BLaER1 (cell line): ENCODE measurements at regions not wholly inside any gene's neighbourhood (a gene's known extent, or its start where the extent isn't known, plus 50 kb on each side); places are given as distances from the start of the nearest gene placed in this dataset.

Source experiments
- H3K27ac ChIP-seq: shearing (Covaris generic); formaldehyde crosslinking; 2 replicates; pipeline ENCODE4 v1.8.1; 2022
- H3K27me3 ChIP-seq: shearing (Covaris generic); formaldehyde crosslinking; 2 replicates; pipeline ENCODE4 v1.8.1; 2022
- H3K36me3 ChIP-seq: shearing (Covaris generic); formaldehyde crosslinking; 2 replicates; pipeline ENCODE4 v1.8.1; 2022
- H3K4me1 ChIP-seq: shearing (Covaris generic); formaldehyde crosslinking; 2 replicates; pipeline ENCODE4 v1.8.1; 2022
- H3K4me2 ChIP-seq: shearing (Covaris generic); formaldehyde crosslinking; 2 replicates; pipeline ENCODE4 v1.8.1; 2022
- H3K4me3 ChIP-seq: shearing (Covaris generic); formaldehyde crosslinking; 2 replicates; pipeline ENCODE4 v1.8.1; 2022
- H3K9ac ChIP-seq: shearing (Covaris generic); formaldehyde crosslinking; 2 replicates; pipeline ENCODE4 v1.8.1; 2022
- H3K9me3 ChIP-seq: shearing (Covaris generic); formaldehyde crosslinking; 2 replicates; pipeline ENCODE4 v1.8.1; 2022
- H4K20me1 ChIP-seq: shearing (Covaris generic); formaldehyde crosslinking; 2 replicates; pipeline ENCODE4 v1.8.1; 2022
- Cebpa-rat ChIP-seq: shearing (Covaris generic); IDR thresholded peaks from 2 replicates; pipeline ENCODE4 v1.8.1; 2022

GRCh38 chrX:115399306-115399705 is 109.8 kb downstream of the LUZP4 start:
- no peaks in the 10 kb centered on the region for H4K20me1 ChIP-seq
- no peaks in the 10 kb centered on the region for H3K36me3 ChIP-seq
- no peak for TF ChIP-seq Cebpa-rat
- H3K9ac ChIP-seq, result no peak overlapping the region
- no peak overlapping the region for H3K4me3 ChIP-seq
- no peak overlapping the region for H3K4me2 ChIP-seq
- no peak overlapping the region for H3K27ac ChIP-seq
- no peaks in the 10 kb centered on the region; the same call in 1 of the 2 replicates for H3K9me3 ChIP-seq
- H3K4me1 ChIP-seq, result no peaks in the 10 kb centered on the region
- H3K27me3 ChIP-seq, result peaks cover 65% of the 10 kb centered on the region

- Histone ChIP-seq H3K27ac (no peak overlapping the region), H3K9me3 (no peaks in the 10 kb centered on the region; the same call in 1 of the 2 replicates), H3K9ac (no peak overlapping the region), H3K4me3 (no peak overlapping the region), H3K4me2 (no peak overlapping the region), H3K27me3 (peaks cover 48% of the 10 kb centered on the region), H4K20me1 (no peaks in the 10 kb centered on the region), H3K36me3 (no peaks in the 10 kb centered on the region), H3K4me1 (no peaks in the 10 kb centered on the region)
- TF ChIP-seq Cebpa-rat, result no peak
These were observed 111.4 kb downstream of the LUZP4 start for GRCh38 chrX:115400960-115401359.

GRCh38 chrX:115402299-115402698 is 112.8 kb downstream of the LUZP4 start:
- TF ChIP-seq Cebpa-rat, result no peak
- Histone ChIP-seq H3K36me3 (no peaks in the 10 kb centered on the region), H3K4me3 (no peak overlapping the region), H3K9ac (no peak overlapping the region), H3K27ac (no peak overlapping the region), H3K4me1 (no peaks in the 10 kb centered on the region), H3K4me2 (no peak overlapping the region), H4K20me1 (no peaks in the 10 kb centered on the region), H3K9me3 (no peaks in the 10 kb centered on the region; the same call in 1 of the 2 replicates), H3K27me3 (peaks cover 42% of the 10 kb centered on the region)

- no peak for TF ChIP-seq Cebpa-rat
These were observed 119.4 kb downstream of the LUZP4 start for GRCh38 chrX:115408771-115409400.

GRCh38 chrX:115409551-115409950 is 120.0 kb downstream of the LUZP4 start:
- no peak overlapping the region for H3K4me2 ChIP-seq
- TF ChIP-seq Cebpa-rat, result no peak
- H3K36me3 ChIP-seq, result no peaks in the 10 kb centered on the region
- H4K20me1 ChIP-seq, result no peaks in the 10 kb centered on the region
- H3K9ac ChIP-seq, result no peak overlapping the region
- no peak overlapping the region for H3K4me3 ChIP-seq
- peaks cover 53% of the 10 kb centered on the region for H3K27me3 ChIP-seq
- no peak overlapping the region for H3K27ac ChIP-seq
- H3K9me3 ChIP-seq, result no peaks in the 10 kb centered on the region
- 0 out of 2 replicates have a peak, but pooled peaks cover 5% of the 10 kb centered on the region for H3K4me1 ChIP-seq

More at GRCh38 chrX:115408771-115409400, 119.4 kb downstream of the LUZP4 start:
- Histone ChIP-seq H3K4me3 (no peak overlapping the region), H3K4me2 (no peak overlapping the region), H3K4me1 (0 out of 2 replicates have a peak, but pooled peaks cover 5% of the 10 kb centered on the region), H3K9me3 (no peaks in the 10 kb centered on the region), H4K20me1 (no peaks in the 10 kb centered on the region), H3K27me3 (peaks cover 53% of the 10 kb centered on the region), H3K36me3 (no peaks in the 10 kb centered on the region), H3K9ac (no peak overlapping the region), H3K27ac (no peak overlapping the region)

- H4K20me1 ChIP-seq, result no peaks in the 10 kb centered on the region
- H3K36me3 ChIP-seq, result no peaks in the 10 kb centered on the region
These were observed 121.4 kb downstream of the LUZP4 start for GRCh38 chrX:115410731-115411428.

GRCh38 chrX:115413246-115413878 is 123.8 kb downstream of the LUZP4 start:
- Histone ChIP-seq H3K9me3 (no peaks in the 10 kb centered on the region), H3K4me2 (no peak overlapping the region), H3K27ac (no peak overlapping the region), H4K20me1 (no peaks in the 10 kb centered on the region), H3K27me3 (peaks cover 72% of the 10 kb centered on the region), H3K4me1 (0 out of 2 replicates have a peak, but pooled peaks cover 5% of the 10 kb centered on the region), H3K9ac (no peak overlapping the region), H3K4me3 (no peak overlapping the region), H3K36me3 (no peaks in the 10 kb centered on the region)
- no peak for TF ChIP-seq Cebpa-rat

More at GRCh38 chrX:115410731-115411428, 121.4 kb downstream of the LUZP4 start:
- H3K4me2 ChIP-seq, result no peak overlapping the region
- no peak overlapping the region for H3K4me3 ChIP-seq
- H3K27me3 ChIP-seq, result peaks cover 64% of the 10 kb centered on the region
- H3K9ac ChIP-seq, result no peak overlapping the region
- TF ChIP-seq Cebpa-rat, result no peak
- H3K4me1 ChIP-seq, result 0 out of 2 replicates have a peak, but pooled peaks cover 5% of the 10 kb centered on the region
- H3K9me3 ChIP-seq, result no peaks in the 10 kb centered on the region
- H3K27ac ChIP-seq, result no peak overlapping the region

GRCh38 chrX:115419069-115419468 is 129.6 kb downstream of the LUZP4 start:
- H3K4me2 ChIP-seq, result no peak overlapping the region
- H3K4me1 ChIP-seq, result no peaks in the 10 kb centered on the region
- H3K4me3 ChIP-seq, result no peak overlapping the region
- H3K9ac ChIP-seq, result no peak overlapping the region
- no peaks in the 10 kb centered on the region for H3K36me3 ChIP-seq
- peaks cover 88% of the 10 kb centered on the region for H3K27me3 ChIP-seq
- H3K9me3 ChIP-seq, result peaks cover 5% of the 10 kb centered on the region
- no peak overlapping the region for H3K27ac ChIP-seq
- H4K20me1 ChIP-seq, result no peaks in the 10 kb centered on the region
- TF ChIP-seq Cebpa-rat, result no peak

GRCh38 chrX:115423086-115423485 is 133.6 kb downstream of the LUZP4 start:
- H4K20me1 ChIP-seq, result no peaks in the 10 kb centered on the region
- no peak overlapping the region for H3K4me3 ChIP-seq
- no peaks in the 10 kb centered on the region for H3K4me1 ChIP-seq
- no peak overlapping the region for H3K27ac ChIP-seq
- H3K9ac ChIP-seq, result no peak overlapping the region
- no peaks in the 10 kb centered on the region for H3K36me3 ChIP-seq
- H3K9me3 ChIP-seq, result peaks cover 21% of the 10 kb centered on the region
- H3K4me2 ChIP-seq, result no peak overlapping the region
- H3K27me3 ChIP-seq, result peaks cover 95% of the 10 kb centered on the region
- no peak for TF ChIP-seq Cebpa-rat

GRCh38 chrX:115425359-115425758 is 135.6 kb upstream of the PLS3 start:
- no peaks in the 10 kb centered on the region for H3K4me1 ChIP-seq
- H3K27ac ChIP-seq, result no peak overlapping the region

More at GRCh38 chrX:115425359-115425758, 135.6 kb upstream of the PLS3 start:
- Histone ChIP-seq H3K4me2 (no peak overlapping the region), H3K9ac (no peak overlapping the region), H3K9me3 (peaks cover 21% of the 10 kb centered on the region), H3K4me3 (no peak overlapping the region), H4K20me1 (no peaks in the 10 kb centered on the region), H3K36me3 (no peaks in the 10 kb centered on the region), H3K27me3 (peaks cover 81% of the 10 kb centered on the region)
- TF ChIP-seq Cebpa-rat, result no peak
